ENCODE measurements at regions not wholly inside any gene's neighbourhood (a gene's known extent, or its start where the extent isn't known, plus 50 kb on each side); places are given as distances from the start of the nearest gene placed in this dataset.

DNA sequence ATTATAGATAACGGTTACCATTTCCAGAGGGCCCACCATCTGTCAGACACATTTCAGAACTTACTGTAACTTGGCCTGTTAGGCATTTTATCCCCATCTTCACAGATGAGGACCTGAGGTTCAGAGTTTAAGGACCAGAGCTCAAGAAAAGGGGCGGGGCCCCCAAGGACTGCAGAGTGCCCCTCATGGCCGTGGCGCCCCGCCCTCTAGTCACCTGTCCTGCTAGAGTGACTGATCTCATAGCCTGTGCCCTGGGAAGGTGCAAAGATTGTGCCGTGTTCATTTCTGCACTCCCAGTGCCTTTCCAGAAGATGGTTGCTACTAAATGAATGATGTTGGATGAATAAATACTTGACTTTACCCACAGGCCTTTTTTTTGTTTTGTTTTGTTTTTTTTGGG, 107.0 kb downstream of the XRCC2 start:
- ChIA-PET CTCF (no interaction called here), POLR2A (no interaction called here)
- Mint-ChIP-seq H3K9me3 (no peaks in the 10 kb centered on the region), H3K27me3 (peaks cover 8 to 11% of the 10 kb centered on the region in 2 donors), H3K4me1 (peaks cover 9 to 15% (median 12%) of the 10 kb centered on the region in 3 donors), H3K36me3 (no peaks in the 10 kb centered on the region), H3K4me3 (no peak overlapping the region), H3K27ac (no peak overlapping the region)
- Histone ChIP-seq H3K4me1 (ENCODE audit: control insufficient read depth in 1 of 2, extremely low read depth in 1 of 2, insufficient read depth in 2 of 2, low read length in 2 of 2) (peaks cover 0 to 7% of the 10 kb centered on the region in 2 experiments), H3K27me3 (replicated peaks in 1 of 2; ENCODE audit: control insufficient read depth in 2 of 2, extremely low read depth in 1 of 2, insufficient read depth in 2 of 2, low read length in 1 of 2) (peaks cover 0 to 12% of the 10 kb centered on the region in 2 experiments), H3K9me3 (no peaks in the 10 kb centered on the region), H3K27ac (ENCODE audit: low read length) (no peak overlapping the region), H3K4me3 (ENCODE audit: control insufficient read depth in 1 of 2, extremely low read depth in 1 of 2, low read length in 1 of 2) (no peak overlapping the region), H3K36me3 (ENCODE audit: control insufficient read depth in 2 of 2, extremely low read depth in 1 of 2, insufficient read depth in 1 of 2, low read length in 1 of 2) (no peaks in the 10 kb centered on the region)
- ATAC-seq (replicated peaks in 1 of 4) (no peak), DNase-seq (no peak)
- 79% methylated on average over 5 of the region's 6 CpGs for WGBS (ENCODE audit: insufficient coverage)

DNA sequence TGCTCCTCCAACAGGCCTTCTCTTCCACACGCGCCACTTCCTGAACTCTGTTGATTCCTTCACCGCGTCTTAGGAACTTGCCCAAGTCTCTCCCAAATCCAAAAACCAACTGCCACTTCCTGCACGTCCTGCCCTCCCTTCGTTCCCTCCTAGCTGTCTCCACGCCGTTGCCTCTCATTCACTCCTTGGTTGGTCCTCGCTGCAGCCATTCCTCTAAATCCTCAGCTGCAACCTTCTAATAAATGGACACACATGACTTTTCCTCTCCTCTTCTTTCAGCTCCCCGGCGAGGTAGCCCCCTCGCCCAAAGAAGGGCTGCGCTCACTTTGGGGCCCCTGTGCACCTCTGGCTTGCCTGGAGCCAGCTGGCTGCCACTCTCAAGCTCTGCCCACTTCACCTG, 110.2 kb downstream of the XRCC2 start:
- Mint-ChIP-seq H3K4me1 (peaks cover 9 to 15% (median 12%) of the 10 kb centered on the region in 3 donors), H3K36me3 (no peaks in the 10 kb centered on the region), H3K4me3 (peak overlapping the region in 1 of 3 donors; percentile 36), H3K27ac (no peak overlapping the region), H3K27me3 (peaks cover 8 to 11% of the 10 kb centered on the region in 2 donors), H3K9me3 (no peaks in the 10 kb centered on the region)
- Histone ChIP-seq H3K4me3 (ENCODE audit: control insufficient read depth in 1 of 2, extremely low read depth in 1 of 2, low read length in 1 of 2) (no peak overlapping the region), H3K4me1 (ENCODE audit: control insufficient read depth in 1 of 2, extremely low read depth in 1 of 2, insufficient read depth in 2 of 2, low read length in 2 of 2) (peaks cover 0 to 7% of the 10 kb centered on the region in 2 experiments), H3K36me3 (ENCODE audit: control insufficient read depth in 2 of 2, extremely low read depth in 1 of 2, insufficient read depth in 1 of 2, low read length in 1 of 2) (no peaks in the 10 kb centered on the region), H3K9me3 (no peaks in the 10 kb centered on the region), H3K27ac (ENCODE audit: low read length) (no peak overlapping the region), H3K27me3 (replicated peaks in 1 of 2; ENCODE audit: control insufficient read depth in 2 of 2, extremely low read depth in 1 of 2, insufficient read depth in 2 of 2, low read length in 1 of 2) (peaks cover 0 to 12% of the 10 kb centered on the region in 2 experiments)
- POLR2A ChIA-PET = no interaction called here
- DNase-seq (no peak), ATAC-seq (replicated peaks in 1 of 4) (no peak)
- 87% methylated on average over 9 of the region's 13 CpGs for WGBS (ENCODE audit: insufficient coverage)
- CTCF ChIA-PET = no interaction called here

DNA sequence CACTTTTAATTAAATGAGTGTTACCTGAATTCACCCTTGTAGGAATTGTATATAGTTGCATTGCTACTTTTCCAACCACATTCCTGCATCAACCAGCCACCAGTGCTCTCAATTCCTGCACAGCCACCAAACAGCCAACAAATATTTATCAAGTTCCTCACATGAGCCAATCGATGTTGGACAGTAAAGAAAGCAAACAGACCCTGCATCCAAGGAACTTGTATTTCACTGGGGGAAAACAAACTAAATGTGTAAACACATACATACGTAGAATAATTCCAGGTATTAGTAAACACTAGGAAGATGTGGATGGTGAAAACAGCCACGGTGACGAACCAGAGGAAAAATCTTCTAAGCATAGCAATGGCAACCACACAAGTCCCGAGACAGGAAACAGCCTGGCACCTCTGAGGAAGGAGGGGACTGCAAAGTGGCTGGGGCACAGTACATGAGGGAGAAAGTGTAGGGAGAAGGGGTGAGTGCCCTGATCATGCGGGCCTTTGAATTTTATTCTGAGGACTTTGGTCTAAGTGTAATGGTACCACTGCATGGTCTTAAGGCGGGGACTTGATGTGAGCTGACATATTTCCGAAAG, 111.2 kb downstream of the XRCC2 start:
- whole genome bisulfite sequencing (ENCODE audit: insufficient coverage) = 40% methylated on average over 4 of the region's 8 CpGs
- Mint-ChIP-seq H3K27ac (no peak overlapping the region), H3K9me3 (no peaks in the 10 kb centered on the region), H3K36me3 (no peaks in the 10 kb centered on the region), H3K4me1 (peaks cover 9 to 15% (median 12%) of the 10 kb centered on the region in 3 donors), H3K4me3 (no peak overlapping the region), H3K27me3 (peaks cover 8 to 11% of the 10 kb centered on the region in 2 donors)
- CTCF ChIA-PET = no interaction called here
- H3K4me1 ChIP-seq (ENCODE audit: control insufficient read depth in 1 of 2, extremely low read depth in 1 of 2, insufficient read depth in 2 of 2, low read length in 2 of 2) = peaks cover 0 to 7% of the 10 kb centered on the region in 2 experiments
- peak in 2 of 4 experiments; percentile 26 to 38 for ATAC-seq (replicated peaks in 1 of 4)
- H3K9me3 ChIP-seq = no peaks in the 10 kb centered on the region
- H3K27ac ChIP-seq (ENCODE audit: low read length) = no peak overlapping the region
- H3K4me3 ChIP-seq (ENCODE audit: control insufficient read depth in 1 of 2, extremely low read depth in 1 of 2, low read length in 1 of 2) = no peak overlapping the region
- H3K27me3 ChIP-seq (replicated peaks in 1 of 2; ENCODE audit: control insufficient read depth in 2 of 2, extremely low read depth in 1 of 2, insufficient read depth in 2 of 2, low read length in 1 of 2) = peaks cover 0 to 12% of the 10 kb centered on the region in 2 experiments
- no peak for DNase-seq
- POLR2A ChIA-PET = no interaction called here
- no peaks in the 10 kb centered on the region for H3K36me3 ChIP-seq (ENCODE audit: control insufficient read depth in 2 of 2, extremely low read depth in 1 of 2, insufficient read depth in 1 of 2, low read length in 1 of 2)

DNA sequence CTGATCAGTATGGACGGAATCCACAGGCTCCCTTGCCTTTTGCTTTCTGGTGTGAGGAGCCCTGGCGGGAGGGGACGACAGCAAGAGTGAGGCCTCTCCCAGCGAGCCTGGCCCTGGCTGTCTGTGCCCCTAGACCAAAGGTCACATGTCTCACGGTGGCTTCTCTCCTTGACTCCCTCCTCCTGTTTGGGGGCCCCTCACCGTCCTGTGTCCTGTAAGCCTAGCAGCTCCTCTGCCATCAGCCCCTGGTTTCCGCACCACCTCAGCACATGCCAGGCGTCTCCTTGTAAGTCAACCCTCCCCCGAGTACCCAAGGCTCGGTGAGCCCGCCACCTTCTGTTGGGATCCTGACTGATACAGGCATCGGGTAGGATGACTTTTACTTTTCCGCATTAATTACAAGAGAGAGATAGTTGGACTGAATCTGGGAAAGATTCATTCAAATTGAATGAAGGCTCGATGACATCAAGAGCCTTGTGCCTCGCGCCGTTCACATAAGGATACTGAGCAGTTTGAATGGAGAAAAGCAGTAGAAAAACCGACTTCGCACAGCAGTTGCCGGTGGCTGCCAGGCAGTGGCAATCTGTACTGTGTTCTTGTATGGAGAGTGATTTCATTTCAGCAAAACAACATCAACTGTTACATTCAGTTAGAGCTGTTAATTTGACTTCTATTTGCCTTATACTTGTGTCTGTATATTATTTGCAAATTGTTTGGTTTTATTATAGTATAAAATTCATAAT, 119.8 kb downstream of the XRCC2 start:
- POLR2A ChIA-PET = no interaction called here
- CTCF ChIA-PET = no interaction called here
- Mint-ChIP-seq H3K4me3 (no peak overlapping the region), H3K36me3 (no peaks in the 10 kb centered on the region), H3K27me3 (no peaks in the 10 kb centered on the region), H3K9me3 (no peaks in the 10 kb centered on the region), H3K27ac (no peak overlapping the region), H3K4me1 (no peaks in the 10 kb centered on the region)
- no peak overlapping the region for H3K4me3 ChIP-seq (ENCODE audit: control insufficient read depth in 1 of 2, extremely low read depth in 1 of 2, low read length in 1 of 2)
- H3K4me1 ChIP-seq (ENCODE audit: control insufficient read depth in 1 of 2, extremely low read depth in 1 of 2, insufficient read depth in 2 of 2, low read length in 2 of 2) = no peaks in the 10 kb centered on the region
- peaks cover 0 to 3% of the 10 kb centered on the region in 2 experiments for H3K27me3 ChIP-seq (replicated peaks in 1 of 2; ENCODE audit: control insufficient read depth in 2 of 2, extremely low read depth in 1 of 2, insufficient read depth in 2 of 2, low read length in 1 of 2)
- WGBS (ENCODE audit: insufficient coverage) = 96% methylated on average over 12 of the region's 20 CpGs
- no peaks in the 10 kb centered on the region for H3K36me3 ChIP-seq (ENCODE audit: control insufficient read depth in 2 of 2, extremely low read depth in 1 of 2, insufficient read depth in 1 of 2, low read length in 1 of 2)
- no peak overlapping the region for H3K27ac ChIP-seq (ENCODE audit: low read length)
- ATAC-seq (replicated peaks in 1 of 4) (no peak), DNase-seq (no peak)
- H3K9me3 ChIP-seq = no peaks in the 10 kb centered on the region

- no peak overlapping the region for H3K4me3 Mint-ChIP-seq
- Histone ChIP-seq H3K4me3 (ENCODE audit: control insufficient read depth in 1 of 2, extremely low read depth in 1 of 2, low read length in 1 of 2) (no peak overlapping the region), H3K27ac (ENCODE audit: low read length) (no peak overlapping the region), H3K9me3 (no peaks in the 10 kb centered on the region), H3K36me3 (ENCODE audit: control insufficient read depth in 2 of 2, extremely low read depth in 1 of 2, insufficient read depth in 1 of 2, low read length in 1 of 2) (no peaks in the 10 kb centered on the region), H3K27me3 (replicated peaks in 1 of 2; ENCODE audit: control insufficient read depth in 2 of 2, extremely low read depth in 1 of 2, insufficient read depth in 2 of 2, low read length in 1 of 2) (peaks cover 0 to 3% of the 10 kb centered on the region in 2 experiments), H3K4me1 (ENCODE audit: control insufficient read depth in 1 of 2, extremely low read depth in 1 of 2, insufficient read depth in 2 of 2, low read length in 2 of 2) (no peaks in the 10 kb centered on the region)
- ChIA-PET POLR2A (no interaction called here), CTCF (no interaction called here)
- WGBS (ENCODE audit: insufficient coverage) = 100% methylated on average over 1 of the region's 17 CpGs
- no peak for DNase-seq
- H3K4me1 Mint-ChIP-seq = no peaks in the 10 kb centered on the region
- no peaks in the 10 kb centered on the region for H3K27me3 Mint-ChIP-seq
- H3K36me3 Mint-ChIP-seq = no peaks in the 10 kb centered on the region
- H3K27ac Mint-ChIP-seq = no peak overlapping the region
- no peaks in the 10 kb centered on the region for H3K9me3 Mint-ChIP-seq
- ATAC-seq (replicated peaks in 1 of 4) = no peak
Measured at GRCh38 chr7:152553671-152554317, 118.0 kb upstream of the KMT2C start.

GRCh38 chr7:152551304-152552036, 115.7 kb upstream of the KMT2C start:
- H3K4me3 ChIP-seq (ENCODE audit: control insufficient read depth in 1 of 2, extremely low read depth in 1 of 2, low read length in 1 of 2) = no peak overlapping the region
- H3K9me3 ChIP-seq = no peaks in the 10 kb centered on the region
- H3K27ac ChIP-seq (ENCODE audit: low read length) = no peak overlapping the region
- Mint-ChIP-seq H3K4me3 (no peak overlapping the region), H3K4me1 (no peaks in the 10 kb centered on the region), H3K27ac (no peak overlapping the region), H3K9me3 (no peaks in the 10 kb centered on the region), H3K27me3 (peaks cover 0 to 1% of the 10 kb centered on the region in 2 donors), H3K36me3 (no peaks in the 10 kb centered on the region)
- ChIA-PET CTCF (interaction anchor here in 1 of 2 donors (0.6 kb wide), 1 partner anchor 131 kb away, joined by 3 read pairs; no protein-coding TSS in a partner anchor), POLR2A (interaction anchor here in 1 of 2 donors (0.6 kb wide), 1 partner anchor 238 kb away, joined by 4 read pairs; no protein-coding TSS in a partner anchor)
- WGBS (ENCODE audit: insufficient coverage) = 98% methylated on average over 4 of the region's 10 CpGs
- H3K27me3 ChIP-seq (replicated peaks in 1 of 2; ENCODE audit: control insufficient read depth in 2 of 2, extremely low read depth in 1 of 2, insufficient read depth in 2 of 2, low read length in 1 of 2) = peaks cover 0 to 3% of the 10 kb centered on the region in 2 experiments
- no peaks in the 10 kb centered on the region for H3K36me3 ChIP-seq (ENCODE audit: control insufficient read depth in 2 of 2, extremely low read depth in 1 of 2, insufficient read depth in 1 of 2, low read length in 1 of 2)
- DNase-seq = no peak
- no peak for ATAC-seq (replicated peaks in 1 of 4)
- H3K4me1 ChIP-seq (ENCODE audit: control insufficient read depth in 1 of 2, extremely low read depth in 1 of 2, insufficient read depth in 2 of 2, low read length in 2 of 2) = no peaks in the 10 kb centered on the region
